ENCODE measurements at regions not wholly inside any gene's neighbourhood (a gene's known extent, or its start where the extent isn't known, plus 50 kb on each side); places are given as distances from the start of the nearest gene placed in this dataset.

DNA sequence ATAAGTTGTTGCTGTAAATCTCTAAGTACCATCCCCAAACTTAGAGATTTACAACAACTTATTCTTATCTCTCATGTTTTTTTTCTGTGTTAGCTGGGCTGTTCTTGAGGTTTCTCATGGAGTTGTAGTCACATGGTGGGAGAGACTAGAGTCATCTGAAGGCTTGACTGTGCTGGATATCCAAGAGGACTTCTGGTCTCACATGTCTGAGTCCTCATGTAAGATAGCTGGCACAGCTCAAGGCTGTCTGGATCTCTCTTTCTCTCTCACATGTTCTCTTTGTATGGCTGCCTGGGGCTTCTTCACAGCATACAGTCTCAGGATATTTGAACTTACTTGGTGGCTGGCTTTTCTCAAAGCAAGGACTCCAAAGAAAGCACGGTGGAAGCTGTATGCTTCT is 63.8 kb downstream of the DACT1 start:
- TF ChIP-seq, protein P1, sequence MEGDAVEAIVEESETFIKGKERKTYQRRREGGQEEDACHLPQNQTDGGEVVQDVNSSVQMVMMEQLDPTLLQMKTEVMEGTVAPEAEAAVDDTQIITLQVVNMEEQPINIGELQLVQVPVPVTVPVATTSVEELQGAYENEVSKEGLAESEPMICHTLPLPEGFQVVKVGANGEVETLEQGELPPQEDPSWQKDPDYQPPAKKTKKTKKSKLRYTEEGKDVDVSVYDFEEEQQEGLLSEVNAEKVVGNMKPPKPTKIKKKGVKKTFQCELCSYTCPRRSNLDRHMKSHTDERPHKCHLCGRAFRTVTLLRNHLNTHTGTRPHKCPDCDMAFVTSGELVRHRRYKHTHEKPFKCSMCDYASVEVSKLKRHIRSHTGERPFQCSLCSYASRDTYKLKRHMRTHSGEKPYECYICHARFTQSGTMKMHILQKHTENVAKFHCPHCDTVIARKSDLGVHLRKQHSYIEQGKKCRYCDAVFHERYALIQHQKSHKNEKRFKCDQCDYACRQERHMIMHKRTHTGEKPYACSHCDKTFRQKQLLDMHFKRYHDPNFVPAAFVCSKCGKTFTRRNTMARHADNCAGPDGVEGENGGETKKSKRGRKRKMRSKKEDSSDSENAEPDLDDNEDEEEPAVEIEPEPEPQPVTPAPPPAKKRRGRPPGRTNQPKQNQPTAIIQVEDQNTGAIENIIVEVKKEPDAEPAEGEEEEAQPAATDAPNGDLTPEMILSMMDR (IDR thresholded peaks at IDR 0.05) = no peak
- no peak for TF ChIP-seq POLR2A (IDR thresholded peaks at IDR 0.05; ENCODE audit: low read depth)
- TF ChIP-seq POLR2AphosphoS5 (IDR thresholded peaks at IDR 0.05) = no peak
